ENCODE measurements at regions not wholly inside any gene's neighbourhood (a gene's known extent, or its start where the extent isn't known, plus 50 kb on each side); places are given as distances from the start of the nearest gene placed in this dataset.

DNA sequence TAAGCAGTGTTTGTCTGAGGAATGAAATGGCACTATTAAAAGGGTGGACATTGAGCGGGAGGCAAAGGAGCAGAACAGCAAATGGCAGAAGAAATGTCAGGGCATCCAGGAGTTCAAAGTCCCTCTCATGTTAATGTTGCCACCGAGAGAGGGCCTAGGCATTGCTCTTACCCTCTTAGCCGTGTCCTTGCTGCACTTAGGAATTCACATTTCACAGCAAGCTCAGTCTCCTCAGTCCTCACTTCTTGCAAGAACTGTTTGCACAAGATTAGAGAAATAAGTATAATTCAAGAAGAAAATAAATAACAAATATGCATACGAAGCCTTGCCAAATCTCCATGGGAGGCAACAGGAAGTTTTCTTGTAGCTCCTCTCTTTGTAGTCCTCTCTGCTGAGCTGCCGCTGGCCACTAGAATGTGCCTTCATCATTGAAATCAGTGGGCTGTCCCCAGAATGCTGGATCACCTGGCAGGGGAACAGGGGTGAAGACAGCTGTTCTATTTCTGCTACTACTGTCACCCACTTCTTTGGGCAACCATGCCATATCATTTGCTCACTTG lies 205.8 kb downstream of the ZNF326 start:
- TF ChIP-seq CTCF (IDR thresholded peaks at IDR 0.05) = no peak
- Histone ChIP-seq H3K4me1 (no peaks in the 10 kb centered on the region), H3K9me3 (no peaks in the 10 kb centered on the region), H3K27me3 (ENCODE audit: low read depth) (no peaks in the 10 kb centered on the region), H3K36me3 (no peaks in the 10 kb centered on the region), H3K4me3 (no peak overlapping the region), H3K27ac (no peak overlapping the region)
- DNase-seq = no peak
- peak; percentile 65 to 75 for ATAC-seq
- intact Hi-C loops (cut with DNase I) = no loop called here

DNA sequence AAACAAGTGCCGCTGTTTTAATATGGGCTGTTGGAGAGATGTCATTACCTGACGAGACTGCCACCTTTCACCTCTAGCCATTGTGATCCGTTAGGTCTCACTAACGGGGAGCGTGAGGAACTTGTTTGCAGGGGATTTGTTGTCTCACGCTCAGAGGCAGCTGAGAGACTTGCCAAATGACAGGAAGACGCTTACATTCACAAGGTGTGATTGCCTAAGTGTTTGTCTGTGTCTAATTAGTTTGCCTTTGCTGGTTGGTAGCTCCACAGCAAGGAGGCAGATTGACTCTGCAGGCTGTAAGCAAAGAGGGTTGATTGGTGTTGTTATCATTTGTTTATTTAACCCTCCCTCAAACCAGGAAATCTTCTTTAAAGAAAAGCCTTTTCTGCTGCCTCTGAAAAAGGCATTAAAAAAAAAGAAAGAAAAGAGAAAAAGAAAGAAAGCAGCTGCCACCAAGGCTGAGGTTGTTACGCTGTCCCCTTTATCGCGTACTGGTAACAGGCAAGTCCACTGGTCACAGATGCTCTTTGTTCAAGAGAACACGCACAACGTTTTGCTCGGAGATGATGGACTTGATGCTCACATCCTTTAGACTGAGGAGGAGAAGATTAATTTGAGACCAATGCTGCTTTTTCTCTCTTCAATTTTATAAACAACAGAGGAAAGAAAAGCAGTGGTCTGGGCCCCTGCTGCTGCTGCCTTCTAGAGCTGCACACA lies 203.9 kb downstream of the ZNF326 start:
- H3K4me3 ChIP-seq = no peak overlapping the region
- ATAC-seq (no peak), DNase-seq (no peak)
- intact Hi-C loops (cut with DNase I) = no loop called here
- H3K9me3 ChIP-seq = no peaks in the 10 kb centered on the region
- no peaks in the 10 kb centered on the region for H3K36me3 ChIP-seq
- no peak for TF ChIP-seq CTCF (IDR thresholded peaks at IDR 0.05)
- no peak overlapping the region for H3K27ac ChIP-seq
- H3K4me1 ChIP-seq = no peaks in the 10 kb centered on the region
- H3K27me3 ChIP-seq (ENCODE audit: low read depth) = no peaks in the 10 kb centered on the region

DNA sequence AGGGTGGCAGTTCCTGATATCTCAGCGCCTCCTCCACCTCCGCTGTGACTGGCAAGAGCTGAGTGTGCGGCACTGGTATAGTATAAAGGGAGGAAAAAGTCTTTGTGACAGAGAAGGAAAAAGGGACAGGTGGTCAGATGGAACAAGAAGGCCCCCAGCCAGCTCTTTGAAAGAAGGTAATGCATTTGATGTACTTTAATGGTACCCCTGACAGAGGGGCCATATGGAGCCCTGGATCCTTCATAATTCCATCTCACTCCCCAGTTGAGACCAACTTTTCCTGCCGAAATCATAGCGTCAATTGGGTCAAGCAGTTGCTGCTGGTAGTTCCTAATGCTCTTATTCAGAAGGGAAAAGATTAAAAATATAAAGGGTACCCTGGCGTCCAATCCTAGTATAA lies 198.2 kb downstream of the ZNF326 start:
- TF ChIP-seq CTCF (IDR thresholded peaks at IDR 0.05) = no peak
- no peak for ATAC-seq
- H3K36me3 ChIP-seq = no peaks in the 10 kb centered on the region
- no peaks in the 10 kb centered on the region for H3K4me1 ChIP-seq
- H3K27ac ChIP-seq = no peak overlapping the region
- H3K4me3 ChIP-seq = no peak overlapping the region
- peaks cover 4% of the 10 kb centered on the region for H3K27me3 ChIP-seq (ENCODE audit: low read depth)
- intact Hi-C loops (cut with DNase I) = no loop called here
- no peak for DNase-seq
- no peaks in the 10 kb centered on the region for H3K9me3 ChIP-seq

DNA sequence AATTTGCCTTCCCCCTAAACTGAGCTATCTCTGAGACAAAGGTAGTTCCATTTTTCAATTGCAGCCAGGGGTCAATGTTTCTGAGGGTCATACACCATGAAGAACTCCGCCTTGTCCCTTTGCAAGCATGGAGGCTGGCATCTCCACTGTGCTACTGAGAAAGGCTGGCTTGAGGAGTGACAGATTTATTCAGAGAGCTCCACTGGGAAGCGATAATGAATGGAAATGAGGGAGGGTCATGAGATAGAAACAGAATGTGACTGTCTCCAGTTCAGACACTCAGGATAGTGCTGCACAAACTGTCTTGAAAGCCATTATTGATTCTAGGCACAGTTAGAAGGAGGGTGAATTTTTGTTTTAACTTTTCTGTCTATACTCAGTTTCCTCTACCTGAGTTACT lies 197.5 kb downstream of the ZNF326 start:
- peaks cover 5% of the 10 kb centered on the region for H3K27me3 ChIP-seq (ENCODE audit: low read depth)
- no peaks in the 10 kb centered on the region for H3K4me1 ChIP-seq
- H3K36me3 ChIP-seq = no peaks in the 10 kb centered on the region
- no peaks in the 10 kb centered on the region for H3K9me3 ChIP-seq
- H3K4me3 ChIP-seq = no peak overlapping the region
- no peak for ATAC-seq
- intact Hi-C loops (cut with DNase I) = no loop called here
- H3K27ac ChIP-seq = no peak overlapping the region
- TF ChIP-seq CTCF (IDR thresholded peaks at IDR 0.05) = no peak
- no peak for DNase-seq

DNA sequence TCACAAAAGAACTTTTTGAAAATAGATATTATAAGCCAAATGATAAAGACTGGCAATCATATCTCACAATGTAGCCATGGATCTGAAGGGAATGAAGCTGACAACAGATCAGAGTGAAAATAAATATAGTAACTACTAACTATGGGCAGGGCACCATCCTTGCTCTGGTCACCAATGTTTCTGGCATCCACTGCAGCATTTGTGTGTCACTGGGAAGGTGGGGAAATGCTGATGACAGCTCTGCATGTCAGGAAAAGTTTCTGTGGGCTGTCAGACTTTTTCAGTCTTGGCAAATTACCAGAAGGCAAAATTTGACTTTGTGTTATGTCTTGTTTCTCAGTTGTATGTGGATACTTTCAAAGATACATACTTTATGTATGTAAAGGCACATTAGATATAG lies 195.6 kb downstream of the ZNF326 start:
- no peaks in the 10 kb centered on the region for H3K36me3 ChIP-seq
- intact Hi-C loops (cut with DNase I) = no loop called here
- H3K27me3 ChIP-seq (ENCODE audit: low read depth) = peaks cover 5% of the 10 kb centered on the region
- ATAC-seq (no peak), DNase-seq (no peak)
- no peaks in the 10 kb centered on the region for H3K4me1 ChIP-seq
- H3K9me3 ChIP-seq = no peaks in the 10 kb centered on the region
- no peak overlapping the region for H3K4me3 ChIP-seq
- no peak for TF ChIP-seq CTCF (IDR thresholded peaks at IDR 0.05)
- no peak overlapping the region for H3K27ac ChIP-seq
